ENCODE measurements at regions not wholly inside any gene's neighbourhood (a gene's known extent, or its start where the extent isn't known, plus 50 kb on each side); places are given as distances from the start of the nearest gene placed in this dataset.

- H3K9me3 ChIP-seq (ENCODE audit: low read length), result no peaks in the 10 kb centered on the region
- H3K27me3 ChIP-seq (ENCODE audit: insufficient read depth, low read depth, low read length), result no peaks in the 10 kb centered on the region
- no peak overlapping the region for H3K4me2 ChIP-seq (ENCODE audit: low read length)
- no peaks in the 10 kb centered on the region for H3K9me2 ChIP-seq (ENCODE audit: insufficient read depth, low read length)
- no peak overlapping the region for H3K27ac ChIP-seq (ENCODE audit: low read length)
- no peak overlapping the region for H2AFZ ChIP-seq (ENCODE audit: low read depth, low read length)
- H3F3A ChIP-seq (ENCODE audit: insufficient read depth, low read length, poor library complexity, severe bottlenecking), result no peaks in the 10 kb centered on the region
- H3K79me2 ChIP-seq (replicated peaks; ENCODE audit: insufficient read depth, low read length), result no peaks in the 10 kb centered on the region
- TF ChIP-seq CTCF (IDR thresholded peaks at IDR 0.05; ENCODE audit: poor library complexity, severe bottlenecking), result no peak
- TF ChIP-seq SMC3 (conservative IDR thresholded peaks at IDR 0.05; ENCODE audit: poor library complexity), result no peak
- no peak for TF ChIP-seq RAD21 (conservative IDR thresholded peaks at IDR 0.05)
- no peak for TF ChIP-seq EP300 (conservative IDR thresholded peaks at IDR 0.05; ENCODE audit: poor library complexity, severe bottlenecking)
- TF ChIP-seq POLR2AphosphoS5 (IDR thresholded peaks at IDR 0.05), result no peak
- TF ChIP-seq EZH2 (IDR thresholded peaks at IDR 0.05; ENCODE audit: borderline replicate concordance, insufficient read depth, low read length, poor library complexity, severe bottlenecking), result no peak
- no peaks in the 10 kb centered on the region for H3K36me3 ChIP-seq (ENCODE audit: insufficient read depth, low read length)
- no peaks in the 10 kb centered on the region for H4K20me1 ChIP-seq (ENCODE audit: insufficient read depth)
- H3K4me3 ChIP-seq (ENCODE audit: low read length), result no peak overlapping the region
- no peak overlapping the region for H3K9ac ChIP-seq (ENCODE audit: low read length)
Measured at GRCh38 chr13:81563091-81563490, 1222.2 kb upstream of the SPRY2 start.

DNA sequence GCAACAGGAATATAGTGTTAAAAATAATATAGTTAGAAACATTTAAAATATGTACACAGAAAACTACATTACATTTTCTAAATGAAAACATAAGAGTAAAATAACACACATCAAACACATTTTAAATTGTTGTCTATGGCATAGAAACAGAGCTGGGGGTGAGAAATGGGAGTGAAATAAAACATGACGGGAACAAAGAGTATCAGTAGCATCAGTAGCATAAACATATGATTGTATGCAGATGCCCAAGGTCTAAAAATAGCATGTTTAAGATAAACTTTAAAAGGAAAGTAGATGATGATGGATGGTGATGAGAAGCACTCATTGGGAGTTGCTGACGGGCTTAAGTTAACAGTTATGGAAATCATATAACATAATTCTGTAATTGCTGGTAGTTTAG, 1221.7 kb upstream of the SPRY2 start:
- Histone ChIP-seq H3K27me3 (ENCODE audit: insufficient read depth, low read depth, low read length) (no peaks in the 10 kb centered on the region), H3K36me3 (ENCODE audit: insufficient read depth, low read length) (no peaks in the 10 kb centered on the region), H3K4me2 (ENCODE audit: low read length) (no peak overlapping the region), H3K79me2 (replicated peaks; ENCODE audit: insufficient read depth, low read length) (no peaks in the 10 kb centered on the region), H3F3A (ENCODE audit: insufficient read depth, low read length, poor library complexity, severe bottlenecking) (no peaks in the 10 kb centered on the region), H2AFZ (ENCODE audit: low read depth, low read length) (no peak overlapping the region), H3K9me2 (ENCODE audit: insufficient read depth, low read length) (no peaks in the 10 kb centered on the region), H3K9me3 (ENCODE audit: low read length) (no peaks in the 10 kb centered on the region), H3K27ac (ENCODE audit: low read length) (no peak overlapping the region), H3K9ac (ENCODE audit: low read length) (no peak overlapping the region), H3K4me3 (ENCODE audit: low read length) (no peak overlapping the region), H4K20me1 (ENCODE audit: insufficient read depth) (no peaks in the 10 kb centered on the region)
- no peak for TF ChIP-seq POLR2AphosphoS5 (IDR thresholded peaks at IDR 0.05)
- TF ChIP-seq EP300 (conservative IDR thresholded peaks at IDR 0.05; ENCODE audit: poor library complexity, severe bottlenecking), result no peak
- no peak for TF ChIP-seq TAF1 (IDR thresholded peaks at IDR 0.05; ENCODE audit: low read depth)
- TF ChIP-seq RAD21 (conservative IDR thresholded peaks at IDR 0.05), result no peak
- TF ChIP-seq CTCF (IDR thresholded peaks at IDR 0.05; ENCODE audit: poor library complexity, severe bottlenecking), result no peak
- no peak for TF ChIP-seq MXI1 (conservative IDR thresholded peaks at IDR 0.05; ENCODE audit: poor library complexity, severe bottlenecking)
- TF ChIP-seq REST (IDR thresholded peaks at IDR 0.05; ENCODE audit: borderline replicate concordance), result no peak
- no peak for TF ChIP-seq EZH2 (IDR thresholded peaks at IDR 0.05; ENCODE audit: borderline replicate concordance, insufficient read depth, low read length, poor library complexity, severe bottlenecking)
- no peak for TF ChIP-seq SMC3 (conservative IDR thresholded peaks at IDR 0.05; ENCODE audit: poor library complexity)
